HepG2 (cell line): ENCODE measurements at regions not wholly inside any gene's neighbourhood (a gene's known extent, or its start where the extent isn't known, plus 50 kb on each side); places are given as distances from the start of the nearest gene placed in this dataset.

Experiments
- AKNA ChIP-seq: sonication (generic); formaldehyde crosslinking; IDR thresholded peaks from 2 replicates; pipeline ENCODE4 v1.4.0; 2020; ENCODE audit warnings: missing genetic modification reagents, borderline replicate concordance
- CHD4 ChIP-seq: fragments of 200-600 bp; sonication (generic); IDR thresholded peaks from 2 replicates; pipeline ENCODE4 v1.7.0; 2017; ENCODE audit warnings: mild to moderate bottlenecking, low read length, borderline replicate concordance
- FOXP1 ChIP-seq, 2 experiments: fragments of 450-650 bp in 1 of 2; IDR thresholded peaks; 2 replicates each; pipeline ENCODE4 v1.6.1; 2017 to 2018; ENCODE audit warnings: antibody characterized with exemption in 1 of 2
- RERE ChIP-seq: IDR thresholded peaks from 2 replicates; pipeline ENCODE4 v1.6.1; 2016; ENCODE audit warnings: low read depth, missing genetic modification reagents, missing compliant biosample characterization
- SOX5 ChIP-seq: IDR thresholded peaks from 2 replicates; pipeline ENCODE4 v1.6.1; 2016; ENCODE audit warnings: borderline replicate concordance
- ZNF263 ChIP-seq: sonication (generic); formaldehyde crosslinking; IDR thresholded peaks from 2 replicates; pipeline ENCODE4 v1.4.0; 2020; ENCODE audit warnings: missing genetic modification reagents
- ZNF343 ChIP-seq: sonication (generic); formaldehyde crosslinking; IDR thresholded peaks from 2 replicates; pipeline ENCODE4 v1.4.0; 2020; ENCODE audit warnings: mild to moderate bottlenecking, missing genetic modification reagents
- small RNA-seq, 3 experiments: library from RNA; depleted of rRNA; stranded (forward); fragments of <200 nt; gene quantifications; one replicate each; pipeline ENCODE3, GENCODE V24; 2012; ENCODE audit warnings: low read depth in 2 of 3, low replicate concordance in 1 of 3; ENCODE audit not compliant: insufficient read length in 3 of 3, insufficient read depth in 2 of 3

- TF ChIP-seq RERE (CRISPR knock-in tag), result no peak
- TF ChIP-seq CHD4, result no peak
- no peak for TF ChIP-seq FOXP1 (IDR thresholded peaks at IDR 0.05)
- TF ChIP-seq FOXP1 (CRISPR knock-in tag; IDR thresholded peaks at IDR 0.05), result no peak
- no peak for TF ChIP-seq SOX5 (CRISPR knock-in tag)
- TF ChIP-seq ZNF263 (CRISPR knock-in tag), result no peak
- no peak for TF ChIP-seq ZNF343 (CRISPR knock-in tag)
- no peak for TF ChIP-seq AKNA (CRISPR knock-in tag)
These were observed 49.8 kb upstream of the RAP1B start (continued) for GRCh38 chr12:68560851-68561422.

Small RNA genes lying in the stretch of these regions (small RNA-seq; reads per million reads assigned to genes)
- 0 reads per million in 3 experiments for gene AC008033.2
